GM21576 (cell line): ENCODE measurements at regions not wholly inside any gene's neighbourhood (a gene's known extent, or its start where the extent isn't known, plus 50 kb on each side); places are given as distances from the start of the nearest gene placed in this dataset.

Experiments
- ATAC-seq: cut with Tn5 transposase; IDR thresholded peaks from one replicate; pipeline ENCODE4 v1.9.1; 2021; ENCODE audit warnings: mild to moderate bottlenecking, moderate library complexity; ENCODE audit not compliant: unreplicated experiment

DNA sequence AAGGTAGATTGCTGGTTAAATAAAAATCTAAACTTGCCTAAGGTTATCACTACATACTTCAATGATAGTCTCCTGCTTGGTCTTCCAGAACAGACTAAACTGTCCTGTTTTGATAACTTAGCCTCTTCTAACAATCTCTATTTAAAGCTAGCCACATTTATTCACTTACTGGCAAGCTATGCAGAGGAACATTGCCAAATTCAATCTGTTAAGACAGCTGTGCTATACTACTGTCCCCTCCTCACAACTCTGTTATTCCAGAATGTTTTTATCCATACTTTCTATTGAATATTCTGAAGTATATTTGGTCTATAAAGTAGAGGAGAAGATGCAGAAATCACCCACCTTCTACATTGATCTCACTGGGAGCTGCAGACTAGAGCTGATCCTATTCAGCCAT, 594.0 kb upstream of the CCDC54 start:
- ATAC-seq: no peak

- no peak for ATAC-seq
These were observed 588.0 kb upstream of the CCDC54 start for GRCh38 chr3:106789276-106789675.

- no peak for ATAC-seq
These were observed 584.5 kb upstream of the CCDC54 start for GRCh38 chr3:106792716-106793115.

DNA sequence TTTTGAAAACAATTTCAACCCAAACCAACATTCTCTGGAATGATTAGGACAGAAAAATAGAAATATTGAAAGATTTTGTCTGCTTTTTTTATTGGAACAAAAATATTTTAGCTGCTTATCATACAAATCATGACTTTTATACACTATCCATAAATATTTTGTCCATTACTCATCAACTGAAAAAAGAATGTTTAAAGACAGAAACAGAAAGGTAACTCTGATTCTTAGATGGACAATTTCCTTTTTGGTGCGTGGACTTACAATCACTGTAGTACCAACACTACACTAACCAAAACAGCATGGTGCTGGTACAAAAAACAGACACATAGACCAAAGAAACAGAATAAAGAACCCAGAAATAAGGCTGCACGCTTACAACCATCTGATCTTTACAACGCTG, 582.8 kb upstream of the CCDC54 start:
- ATAC-seq: no peak

GRCh38 chr3:106795553-106795952, 581.7 kb upstream of the CCDC54 start:
- no peak for ATAC-seq

GRCh38 chr3:106797461-106797860, 579.8 kb upstream of the CCDC54 start:
- no peak for ATAC-seq

DNA sequence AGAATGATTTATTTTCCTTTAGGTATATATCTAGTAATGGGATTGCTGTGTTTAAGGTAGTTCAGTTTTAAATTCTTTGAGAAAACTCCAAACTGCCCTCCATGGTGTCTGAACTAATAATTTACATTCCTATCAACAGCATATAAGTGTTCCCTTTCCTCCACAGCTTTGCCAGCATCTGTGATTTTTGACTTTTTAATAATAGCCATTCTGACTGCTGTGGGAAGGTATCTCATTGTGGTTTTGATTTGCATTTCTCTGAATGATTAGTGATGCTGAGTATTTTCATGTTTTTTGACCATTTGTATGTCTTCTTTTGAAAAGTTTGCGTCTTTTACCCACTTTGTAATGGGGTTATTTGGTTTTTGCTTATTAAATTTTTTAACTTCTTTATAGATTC, 571.6 kb upstream of the CCDC54 start:
- no peak for ATAC-seq

DNA sequence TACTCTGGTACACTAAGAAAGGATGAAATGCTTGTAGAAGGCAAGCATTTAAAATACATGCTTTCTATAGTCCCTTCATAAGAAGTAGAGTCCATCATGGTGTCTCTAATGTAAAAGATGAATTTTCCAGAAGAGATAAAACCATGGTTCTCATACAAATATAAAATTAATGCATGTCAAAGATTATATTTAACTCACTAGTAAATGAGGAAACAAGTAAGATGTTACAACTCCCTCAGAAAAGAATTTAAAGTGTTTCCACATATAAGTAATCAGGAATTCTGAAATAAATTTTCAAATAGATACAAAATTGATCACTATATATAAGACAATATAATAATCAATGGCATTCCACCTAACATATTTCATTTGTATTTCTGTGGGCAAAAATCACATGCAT, 570.3 kb upstream of the CCDC54 start:
- no peak for ATAC-seq

DNA sequence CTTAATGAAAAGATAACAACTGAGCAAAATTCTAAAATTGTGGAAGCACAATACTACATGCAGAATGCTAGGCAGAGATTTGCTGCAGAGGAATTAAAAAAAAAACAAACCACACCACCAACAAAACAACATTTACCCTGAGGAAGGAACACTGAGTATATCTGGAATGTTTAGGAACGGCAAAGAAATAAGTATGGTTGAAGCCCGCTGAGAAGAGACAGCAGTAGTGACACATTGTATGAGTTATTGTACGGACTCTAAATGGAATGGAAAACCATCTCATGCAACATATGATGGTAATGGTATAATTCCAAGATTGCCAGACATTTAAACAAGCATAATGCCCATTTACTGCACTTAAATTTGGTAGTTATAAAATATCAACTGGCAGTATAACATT, 568.2 kb upstream of the CCDC54 start:
- no peak for ATAC-seq

DNA sequence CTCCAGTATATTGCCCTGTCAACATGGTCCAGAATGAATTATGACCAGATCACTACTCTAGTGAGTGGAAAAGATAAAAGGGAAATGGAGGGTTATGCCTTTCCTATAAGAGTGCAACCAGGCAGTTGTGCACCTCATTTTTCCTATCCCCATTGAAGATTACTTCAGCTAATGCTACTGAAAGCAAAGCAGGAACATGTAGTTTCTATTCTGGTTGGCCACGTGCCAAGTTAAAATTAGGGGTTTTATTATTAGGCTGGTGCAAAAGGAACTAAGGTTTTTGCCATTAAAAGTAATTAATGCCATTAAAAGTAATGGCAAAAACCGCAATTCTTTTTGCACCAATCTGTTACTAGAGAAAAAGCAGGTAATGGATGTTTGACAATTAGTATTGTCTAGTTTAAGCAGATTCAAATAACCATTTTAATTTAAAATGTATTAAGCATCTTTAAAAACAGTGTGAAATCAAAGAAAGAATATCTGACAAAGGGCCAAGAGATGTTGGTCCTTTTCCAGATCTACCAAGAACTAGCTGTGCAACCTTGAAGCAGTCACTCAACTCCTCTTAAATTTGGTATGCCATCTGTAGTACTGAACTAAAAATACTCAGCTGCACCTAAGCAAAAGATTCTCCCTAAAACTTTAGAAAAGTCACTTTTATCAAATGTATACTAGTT, 567.5 kb upstream of the CCDC54 start:
- ATAC-seq: no peak

- no peak for ATAC-seq
These were observed 566.9 kb upstream of the CCDC54 start for GRCh38 chr3:106810300-106810875.

DNA sequence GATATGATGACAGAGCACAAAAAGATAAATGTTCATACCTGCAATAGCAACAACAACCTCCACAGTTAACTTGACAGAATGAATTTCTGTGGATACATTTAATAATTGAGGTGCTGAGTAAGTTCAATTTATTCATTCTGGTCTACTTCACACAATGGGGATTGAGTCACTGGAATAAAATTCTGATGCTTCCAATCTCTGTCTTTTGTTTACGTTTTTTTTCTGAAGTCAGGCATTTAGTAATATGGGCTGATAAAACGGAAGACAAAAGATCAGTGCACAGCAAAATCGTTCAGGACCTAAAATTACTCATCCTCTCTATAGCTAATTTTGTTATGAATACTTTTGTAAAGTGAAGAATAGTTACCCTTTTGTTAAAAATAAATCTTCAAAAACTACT, 565.9 kb upstream of the CCDC54 start:
- no peak for ATAC-seq

- ATAC-seq: no peak
These were observed 563.5 kb upstream of the CCDC54 start for GRCh38 chr3:106813742-106814141.

GRCh38 chr3:106814231-106814630, 563.0 kb upstream of the CCDC54 start:
- ATAC-seq: no peak

GRCh38 chr3:106816838-106817237, 560.4 kb upstream of the CCDC54 start:
- no peak for ATAC-seq

DNA sequence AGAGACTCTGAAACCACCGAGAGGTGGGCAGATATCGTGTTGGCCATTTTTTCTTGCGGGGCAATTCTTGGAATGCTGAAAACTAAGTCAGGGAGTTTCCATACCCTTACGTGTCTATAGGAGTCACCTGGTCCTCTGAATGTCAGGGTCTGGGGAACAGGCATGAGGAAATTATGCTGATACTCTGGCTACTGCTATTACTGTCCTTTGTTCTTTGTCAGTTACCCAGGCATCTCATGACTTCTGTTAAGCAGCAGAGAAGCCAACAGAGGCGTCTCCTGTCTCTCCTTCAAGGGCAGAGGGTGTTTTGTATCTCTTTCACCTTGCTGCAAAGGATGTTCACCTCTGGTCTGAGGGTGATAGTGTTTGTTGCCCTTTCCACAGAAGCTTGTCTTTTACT, 559.5 kb upstream of the CCDC54 start:
- ATAC-seq: no peak

DNA sequence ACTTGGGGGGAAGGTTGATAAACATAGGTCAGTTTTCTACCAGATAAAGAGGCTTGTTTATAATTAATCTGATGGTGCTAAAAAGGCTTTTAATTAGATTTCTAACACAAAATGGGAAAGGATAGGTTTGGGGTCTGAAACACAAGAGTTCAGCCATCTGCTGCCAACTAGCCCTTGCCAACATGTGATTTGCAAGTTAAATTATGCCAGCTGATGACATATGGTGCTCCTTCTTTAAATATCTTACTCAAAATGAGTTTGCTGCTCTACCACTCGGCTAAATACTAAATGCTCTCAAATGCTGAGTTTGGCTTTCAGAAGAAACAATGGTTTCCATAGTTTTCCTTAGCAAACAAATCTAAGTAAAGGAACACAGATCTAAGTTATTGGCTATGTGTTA, 557.8 kb upstream of the CCDC54 start:
- no peak for ATAC-seq

- no peak for ATAC-seq
These were observed 556.4 kb upstream of the CCDC54 start for GRCh38 chr3:106820726-106821362.

DNA sequence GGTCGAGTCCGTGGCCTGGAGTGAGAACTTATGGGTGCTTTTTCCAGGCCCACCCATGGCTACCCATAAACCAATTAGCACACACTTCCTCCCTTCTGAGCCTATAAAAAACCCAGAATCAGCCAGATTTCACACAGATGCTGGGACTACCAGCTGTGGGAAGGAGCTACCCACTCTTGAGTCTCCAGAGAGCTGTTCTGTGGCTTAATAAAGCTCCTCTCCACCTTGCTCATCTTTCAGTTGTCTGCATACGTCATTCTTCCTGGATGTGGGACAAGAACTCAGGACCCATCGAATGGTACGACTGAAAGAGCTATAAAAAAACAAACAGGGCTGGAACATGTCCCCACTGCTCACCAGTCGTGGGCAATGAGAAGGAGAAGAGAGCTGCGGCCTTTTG, 555.4 kb upstream of the CCDC54 start:
- no peak for ATAC-seq

GRCh38 chr3:106822204-106822603, 555.0 kb upstream of the CCDC54 start:
- no peak for ATAC-seq

DNA sequence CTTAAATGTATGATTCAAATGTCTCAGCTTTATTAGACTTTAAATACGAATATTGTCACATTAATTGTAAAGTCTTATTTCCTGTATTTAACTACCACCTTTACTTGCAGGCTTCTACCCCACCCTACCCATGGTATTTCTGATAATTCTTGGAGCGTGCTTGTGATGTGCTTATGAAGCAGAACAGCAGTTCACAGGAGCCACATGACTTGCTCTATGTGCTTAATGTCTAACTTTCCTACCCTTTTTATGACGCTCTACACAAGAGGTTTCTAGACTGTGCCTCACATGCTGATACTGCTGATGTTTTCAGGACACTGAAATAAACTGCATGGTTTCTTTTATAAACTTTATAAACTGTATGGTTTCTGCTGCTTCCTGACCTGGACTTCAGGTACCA, 553.5 kb upstream of the CCDC54 start:
- no peak for ATAC-seq

GRCh38 chr3:106824856-106825255, 552.4 kb upstream of the CCDC54 start:
- peak; percentile 66 for ATAC-seq
